Smooth muscle cell (in vitro differentiated cells): ENCODE measurements at regions not wholly inside any gene's neighbourhood (a gene's known extent, or its start where the extent isn't known, plus 50 kb on each side); places are given as distances from the start of the nearest gene placed in this dataset.

ENCODE experiments used
- DNase-seq: peaks from one replicate; lab custom pipeline; 2025; ENCODE audit not compliant: unreplicated experiment; lab: John Stamatoyannopoulos, UW
- H2AFZ ChIP-seq: fragments of 200-600 bp; sonication (generic); 2 replicates; pipeline ENCODE4 v1.6.0; 2016; ENCODE audit warnings: antibody characterized with exemption, low read depth, mild to moderate bottlenecking
- H3F3A ChIP-seq: fragments of 200-600 bp; sonication (generic); 2 replicates; pipeline ENCODE4 v1.6.0; 2017; ENCODE audit warnings: antibody characterized with exemption, low read depth
- H3K27ac ChIP-seq: fragments of 200-600 bp; sonication (generic); 2 replicates; pipeline ENCODE4 v1.5.1; 2016; ENCODE audit warnings: low read depth, mild to moderate bottlenecking
- H3K27me3 ChIP-seq: fragments of 200-600 bp; sonication (generic); 2 replicates; pipeline ENCODE4 v1.6.1; 2016; ENCODE audit warnings: low read depth, mild to moderate bottlenecking
- H3K36me3 ChIP-seq: fragments of 200-600 bp; sonication (generic); 2 replicates; pipeline ENCODE4 v1.5.1; 2016; ENCODE audit warnings: low read depth
- H3K4me1 ChIP-seq: fragments of 200-600 bp; sonication (generic); 2 replicates; pipeline ENCODE4 v1.5.1; 2016; ENCODE audit warnings: low read depth
- H3K4me2 ChIP-seq: fragments of 200-600 bp; sonication (generic); 2 replicates; pipeline ENCODE4 v1.6.0; 2016; ENCODE audit warnings: mild to moderate bottlenecking
- H3K4me3 ChIP-seq: fragments of 200-600 bp; sonication (generic); 2 replicates; pipeline ENCODE4 v1.5.1; 2016; ENCODE audit warnings: mild to moderate bottlenecking
- H3K79me2 ChIP-seq: fragments of 200-600 bp; sonication (generic); 2 replicates; pipeline ENCODE4 v1.6.0; 2016; ENCODE audit warnings: low read depth, mild to moderate bottlenecking
- H3K9ac ChIP-seq: fragments of 200-600 bp; sonication (generic); 2 replicates; pipeline ENCODE4 v1.6.0; 2016; ENCODE audit warnings: low read depth
- H3K9me3 ChIP-seq: fragments of 200-600 bp; sonication (generic); replicated peaks from 2 replicates; pipeline ENCODE4 v1.5.1; 2016; ENCODE audit warnings: low read depth
- H4K20me1 ChIP-seq: fragments of 200-600 bp; sonication (generic); 2 replicates; pipeline ENCODE4 v1.6.0; 2016; ENCODE audit warnings: low read depth
- WGBS: methylation state at CpG from one replicate; pipeline ENCODE4 v1.1.7; 2016; ENCODE audit warnings: low lambda C conversion rate; 5-methylcytosine and 5-hydroxymethylcytosine counted together
- TF ChIP-seq, protein P1 (sequence below): fragments of 200-600 bp; sonication (generic); IDR thresholded peaks from 2 replicates; pipeline ENCODE4 v1.5.1; 2017; ENCODE audit warnings: borderline replicate concordance, mild to moderate bottlenecking, antibody characterized with exemption; ENCODE audit not compliant: insufficient read depth, poor library complexity, severe bottlenecking

DNA sequence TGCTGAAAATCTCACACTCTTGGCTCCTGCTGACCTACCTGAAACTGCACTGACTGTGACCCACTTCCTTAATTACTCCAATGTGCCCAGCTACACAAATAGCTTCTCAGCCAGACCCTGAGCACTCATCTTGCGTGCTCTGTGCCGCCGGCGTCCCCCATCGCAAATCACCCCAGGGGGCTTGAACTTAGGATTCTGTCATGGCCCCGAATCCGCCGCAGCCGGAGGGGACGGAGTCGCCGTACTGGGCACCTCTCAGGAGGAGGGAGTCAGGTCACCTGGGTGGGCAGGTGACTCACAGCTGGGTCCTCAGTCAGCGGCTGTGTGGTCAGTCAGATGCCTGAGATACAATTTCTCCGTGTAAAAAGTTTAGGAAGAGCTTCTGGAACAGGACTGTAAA is 804.9 kb upstream of the SALL3 start:
- Histone ChIP-seq H3K4me2 (no peak overlapping the region), H4K20me1 (no peaks in the 10 kb centered on the region), H3F3A (no peaks in the 10 kb centered on the region), H3K27me3 (no peaks in the 10 kb centered on the region), H3K9ac (no peak overlapping the region), H3K4me1 (no peaks in the 10 kb centered on the region), H3K4me3 (no peak overlapping the region), H3K27ac (no peak overlapping the region), H2AFZ (no peak overlapping the region), H3K36me3 (no peaks in the 10 kb centered on the region), H3K79me2 (no peaks in the 10 kb centered on the region), H3K9me3 (no peaks in the 10 kb centered on the region)
- TF ChIP-seq, protein P1, sequence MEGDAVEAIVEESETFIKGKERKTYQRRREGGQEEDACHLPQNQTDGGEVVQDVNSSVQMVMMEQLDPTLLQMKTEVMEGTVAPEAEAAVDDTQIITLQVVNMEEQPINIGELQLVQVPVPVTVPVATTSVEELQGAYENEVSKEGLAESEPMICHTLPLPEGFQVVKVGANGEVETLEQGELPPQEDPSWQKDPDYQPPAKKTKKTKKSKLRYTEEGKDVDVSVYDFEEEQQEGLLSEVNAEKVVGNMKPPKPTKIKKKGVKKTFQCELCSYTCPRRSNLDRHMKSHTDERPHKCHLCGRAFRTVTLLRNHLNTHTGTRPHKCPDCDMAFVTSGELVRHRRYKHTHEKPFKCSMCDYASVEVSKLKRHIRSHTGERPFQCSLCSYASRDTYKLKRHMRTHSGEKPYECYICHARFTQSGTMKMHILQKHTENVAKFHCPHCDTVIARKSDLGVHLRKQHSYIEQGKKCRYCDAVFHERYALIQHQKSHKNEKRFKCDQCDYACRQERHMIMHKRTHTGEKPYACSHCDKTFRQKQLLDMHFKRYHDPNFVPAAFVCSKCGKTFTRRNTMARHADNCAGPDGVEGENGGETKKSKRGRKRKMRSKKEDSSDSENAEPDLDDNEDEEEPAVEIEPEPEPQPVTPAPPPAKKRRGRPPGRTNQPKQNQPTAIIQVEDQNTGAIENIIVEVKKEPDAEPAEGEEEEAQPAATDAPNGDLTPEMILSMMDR, result no peak
- DNase-seq, result no peak
- WGBS, result 89% methylated on average over 14 of the region's 14 CpGs

DNA sequence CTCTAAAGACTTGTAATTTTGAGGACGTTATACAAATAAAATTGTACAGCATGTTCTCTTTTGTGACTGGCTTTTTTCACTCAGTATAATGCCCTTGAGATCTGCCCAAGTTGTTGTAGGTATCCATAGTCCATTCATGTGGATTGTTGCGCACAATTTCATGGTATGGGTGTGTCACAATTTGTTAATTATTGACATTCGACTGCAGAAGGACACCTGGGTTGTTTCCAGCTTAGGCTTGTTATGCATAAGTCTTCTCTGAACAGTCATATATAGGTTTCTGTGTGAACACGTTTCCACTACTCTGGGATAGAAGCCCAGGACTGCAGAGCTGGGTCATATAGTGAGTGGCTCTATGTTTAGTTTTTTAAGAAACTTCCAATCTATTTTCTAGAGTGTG is 800.8 kb upstream of the SALL3 start:
- WGBS, result 81% methylated on average over 4 of the region's 4 CpGs
- TF ChIP-seq, protein P1, result no peak
- no peak overlapping the region for H2AFZ ChIP-seq

DNA sequence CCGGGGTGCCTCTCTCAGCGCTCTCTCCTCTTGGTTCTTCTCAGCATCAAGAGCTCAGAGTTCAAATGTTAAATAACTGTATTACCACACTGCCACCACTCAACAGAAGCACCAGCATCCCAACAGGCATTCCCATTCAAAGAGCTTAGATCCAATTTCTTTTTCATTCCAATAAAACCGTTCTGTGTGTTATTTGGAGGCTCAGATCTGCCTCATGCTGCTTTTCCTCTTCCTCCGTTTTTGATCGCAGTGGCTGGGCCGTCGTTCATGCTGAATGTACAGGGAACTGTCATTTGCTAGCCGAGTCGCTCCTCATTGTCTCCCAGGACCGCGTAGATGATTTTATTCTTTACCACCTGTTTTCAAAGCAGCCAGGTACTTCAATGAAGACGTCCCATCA is 798.9 kb upstream of the SALL3 start:
- H3K9ac ChIP-seq, result no peak overlapping the region
- H3K4me2 ChIP-seq, result no peak overlapping the region
- WGBS, result 82% methylated on average over 12 of the region's 12 CpGs
- no peaks in the 10 kb centered on the region for H3K79me2 ChIP-seq
- TF ChIP-seq, protein P1, result no peak
- no peaks in the 10 kb centered on the region for H3K27me3 ChIP-seq
- no peaks in the 10 kb centered on the region for H3K4me1 ChIP-seq
- H3K27ac ChIP-seq, result no peak overlapping the region
- no peaks in the 10 kb centered on the region for H3K9me3 ChIP-seq
- no peak for DNase-seq
- no peaks in the 10 kb centered on the region for H3F3A ChIP-seq
- H2AFZ ChIP-seq, result no peak overlapping the region
- no peaks in the 10 kb centered on the region for H3K36me3 ChIP-seq
- H3K4me3 ChIP-seq, result no peak overlapping the region
- no peaks in the 10 kb centered on the region for H4K20me1 ChIP-seq

More for the DNA sequence above, 800.8 kb upstream of the SALL3 start:
- H3K27me3 ChIP-seq, result no peaks in the 10 kb centered on the region
- no peaks in the 10 kb centered on the region for H3K36me3 ChIP-seq
- no peaks in the 10 kb centered on the region for H3K4me1 ChIP-seq
- no peak overlapping the region for H3K27ac ChIP-seq
- DNase-seq, result no peak
- H3K4me2 ChIP-seq, result no peak overlapping the region
- H3F3A ChIP-seq, result no peaks in the 10 kb centered on the region
- H3K9me3 ChIP-seq, result no peaks in the 10 kb centered on the region
- H3K4me3 ChIP-seq, result no peak overlapping the region
- H4K20me1 ChIP-seq, result no peaks in the 10 kb centered on the region
- H3K9ac ChIP-seq, result no peak overlapping the region
- no peaks in the 10 kb centered on the region for H3K79me2 ChIP-seq

DNA sequence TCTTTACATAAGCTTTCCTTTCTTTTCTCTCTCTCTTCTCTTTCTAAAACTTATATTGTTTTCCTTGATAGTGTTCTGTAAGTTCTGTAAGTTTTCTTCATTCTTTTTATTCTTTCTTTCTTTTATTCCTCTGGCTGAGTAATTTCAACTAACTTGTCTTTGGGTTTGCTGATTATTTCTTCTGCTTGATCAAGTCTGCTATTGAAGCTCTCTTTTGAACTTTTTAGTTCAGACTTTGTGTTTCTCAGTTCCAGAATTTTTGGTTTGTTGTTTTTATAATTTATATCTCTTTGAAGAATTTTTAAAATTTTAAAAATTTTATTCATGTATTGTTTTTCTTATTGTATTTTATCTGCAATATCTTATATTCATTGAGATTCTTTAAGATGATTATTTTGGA is 795.8 kb upstream of the SALL3 start:
- H4K20me1 ChIP-seq, result no peaks in the 10 kb centered on the region
- H3K9ac ChIP-seq, result no peak overlapping the region
- H3K27ac ChIP-seq, result no peak overlapping the region
- no peak overlapping the region for H3K4me2 ChIP-seq
- TF ChIP-seq, protein P1, result no peak
- no peaks in the 10 kb centered on the region for H3K27me3 ChIP-seq
- H3F3A ChIP-seq, result no peaks in the 10 kb centered on the region
- no peaks in the 10 kb centered on the region for H3K79me2 ChIP-seq
- no peak for DNase-seq
- H3K36me3 ChIP-seq, result no peaks in the 10 kb centered on the region
- H2AFZ ChIP-seq, result no peak overlapping the region
- H3K4me1 ChIP-seq, result no peaks in the 10 kb centered on the region
- H3K9me3 ChIP-seq, result no peaks in the 10 kb centered on the region
- no peak overlapping the region for H3K4me3 ChIP-seq
